Upper lobe of left lung (tissue), 6 donors: ENCODE measurements at regions not wholly inside any gene's neighbourhood (a gene's known extent, or its start where the extent isn't known, plus 50 kb on each side); places are given as distances from the start of the nearest gene placed in this dataset.

ENCODE experiments used
- ATAC-seq, 2 donors: fragments of 200-7000 bp; cut with Tn5 transposase; one replicate each; pipeline ENCODE4 v1.9.1; 2022; ENCODE audit warnings: mild to moderate bottlenecking in 2 of 2, moderate library complexity in 2 of 2; ENCODE audit not compliant: low FRiP score in 2 of 2
- DNase-seq, 2 donors: peaks; one replicate each; pipeline ENCODE4 v3.0.0-alpha.2; 2019 to 2020
- H3K27ac ChIP-seq, 4 donors: fragments of 200-600 bp; sonication (generic); one replicate each; pipeline ENCODE4 v1.5.1; 2016 to 2019
- H3K27me3 ChIP-seq, 4 donors: fragments of 200-600 bp; sonication (generic); one replicate each; pipeline ENCODE4 v1.5.1; 2017 to 2019
- H3K36me3 ChIP-seq, 4 donors: fragments of 200-600 bp; sonication (generic); one replicate each; pipeline ENCODE4 v1.5.1; 2016 to 2019
- H3K4me1 ChIP-seq, 4 donors: fragments of 200-600 bp; sonication (generic); one replicate each; pipeline ENCODE4 v1.5.1; 2018 to 2019
- H3K4me3 ChIP-seq, 4 donors: fragments of 200-600 bp; sonication (generic); one replicate each; pipeline ENCODE4 v1.5.1; 2017 to 2019; ENCODE audit warnings: mild to moderate bottlenecking in 2 of 4, moderate library complexity in 1 of 4
- H3K9me3 ChIP-seq, 4 donors: fragments of 200-600 bp; sonication (generic); one replicate each; pipeline ENCODE4 v1.5.1; 2018 to 2019
- EP300 ChIP-seq, 4 donors: sonication (generic); formaldehyde crosslinking; IDR thresholded peaks; one replicate each; pipeline ENCODE4 v1.5.1; 2017; ENCODE audit warnings: antibody characterized with exemption in 4 of 4, control low read depth in 2 of 4
- POLR2A ChIP-seq, 4 donors: fragments of 450-650 bp; IDR thresholded peaks; one replicate each; pipeline ENCODE4 v1.5.1; 2016 to 2017; ENCODE audit warnings: antibody characterized with exemption in 4 of 4, mild to moderate bottlenecking in 2 of 4
- POLR2AphosphoS5 ChIP-seq, 2 donors: sonication (generic); formaldehyde crosslinking; IDR thresholded peaks; one replicate each; pipeline ENCODE4 v1.5.1; 2017; ENCODE audit warnings: antibody characterized with exemption in 2 of 2
- WGBS, 2 donors: methylation state at CpG; one replicate each; pipeline ENCODE4 v1.1.5; 2017 to 2018; 5-methylcytosine and 5-hydroxymethylcytosine counted together
- TF ChIP-seq, protein P1 (sequence below), 6 experiments: fragments of 450-650 bp in 4 of 6; fragments of 200-600 bp in 2 of 6; sonication (generic) in 2 of 6; IDR thresholded peaks; one replicate each; pipeline ENCODE4 v1.5.1; 2016 to 2019; ENCODE audit warnings: antibody characterized with exemption in 6 of 6
- donor health status: DM: no; HTN: no; CAD: no; lungs with moderate emphysema.
- donor health status: DM: no; HTN: yes; CAD: no; lungs with severe emphysema.

DNA sequence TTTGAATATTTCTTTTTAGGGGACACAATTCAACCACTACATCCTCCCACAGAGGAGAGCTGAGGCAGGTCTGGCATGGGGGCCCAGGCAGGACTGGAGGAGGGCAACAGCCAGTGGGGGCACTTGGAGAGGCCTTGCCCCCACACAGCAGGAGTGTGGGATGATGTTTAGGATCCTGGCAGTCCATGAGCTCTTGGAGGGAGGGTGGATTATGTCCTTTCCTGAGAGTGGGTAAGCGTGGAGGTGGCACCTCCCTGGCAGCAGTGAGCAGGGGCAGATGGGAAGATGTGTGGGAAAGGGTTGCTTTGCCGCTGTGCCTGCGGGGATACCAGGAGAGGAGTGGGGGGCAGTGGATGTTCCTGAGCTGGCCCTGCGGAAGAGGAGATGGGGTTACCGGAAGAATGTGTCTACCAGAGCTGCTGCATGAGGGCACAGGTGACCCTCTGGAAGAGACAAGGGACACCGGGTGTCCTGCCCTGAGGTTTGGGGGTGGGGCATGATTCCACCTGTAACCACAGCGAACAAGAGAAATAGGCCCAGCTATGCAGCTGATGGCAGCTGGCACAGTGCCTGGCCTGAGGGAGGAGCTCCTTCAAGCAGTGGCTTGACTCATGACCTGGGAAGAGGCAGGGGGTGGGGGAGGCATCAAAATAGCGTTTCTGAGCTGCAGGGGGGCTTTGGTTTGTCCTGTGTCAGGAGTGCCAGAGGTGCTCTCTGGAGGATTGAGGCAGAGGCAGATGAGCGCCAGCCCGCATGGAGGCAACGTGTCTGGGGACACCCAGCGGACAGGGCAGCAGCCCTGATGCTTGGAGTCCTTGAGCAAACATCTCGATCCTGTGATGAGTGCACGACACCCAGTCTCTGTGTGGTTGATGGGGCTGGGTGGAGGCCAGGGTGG is 123.9 kb upstream of the TMPRSS2 start:
- ATAC-seq (peak in 1 of 2 donors; percentile 30), DNase-seq (peak in 1 of 2 donors; percentile 76)
- WGBS, 2 donors = 64 to 75% methylated on average over 8 to 14 of the region's 14 CpGs
- no peaks in the 10 kb centered on the region for H3K36me3 ChIP-seq
- H3K4me3 ChIP-seq = no peak overlapping the region
- peaks cover 0 to 8% (median 2%) of the 10 kb centered on the region in 4 donors for H3K4me1 ChIP-seq
- H3K9me3 ChIP-seq = no peaks in the 10 kb centered on the region
- H3K27me3 ChIP-seq = no peaks in the 10 kb centered on the region
- no peak overlapping the region for H3K27ac ChIP-seq
- TF ChIP-seq, protein P1, sequence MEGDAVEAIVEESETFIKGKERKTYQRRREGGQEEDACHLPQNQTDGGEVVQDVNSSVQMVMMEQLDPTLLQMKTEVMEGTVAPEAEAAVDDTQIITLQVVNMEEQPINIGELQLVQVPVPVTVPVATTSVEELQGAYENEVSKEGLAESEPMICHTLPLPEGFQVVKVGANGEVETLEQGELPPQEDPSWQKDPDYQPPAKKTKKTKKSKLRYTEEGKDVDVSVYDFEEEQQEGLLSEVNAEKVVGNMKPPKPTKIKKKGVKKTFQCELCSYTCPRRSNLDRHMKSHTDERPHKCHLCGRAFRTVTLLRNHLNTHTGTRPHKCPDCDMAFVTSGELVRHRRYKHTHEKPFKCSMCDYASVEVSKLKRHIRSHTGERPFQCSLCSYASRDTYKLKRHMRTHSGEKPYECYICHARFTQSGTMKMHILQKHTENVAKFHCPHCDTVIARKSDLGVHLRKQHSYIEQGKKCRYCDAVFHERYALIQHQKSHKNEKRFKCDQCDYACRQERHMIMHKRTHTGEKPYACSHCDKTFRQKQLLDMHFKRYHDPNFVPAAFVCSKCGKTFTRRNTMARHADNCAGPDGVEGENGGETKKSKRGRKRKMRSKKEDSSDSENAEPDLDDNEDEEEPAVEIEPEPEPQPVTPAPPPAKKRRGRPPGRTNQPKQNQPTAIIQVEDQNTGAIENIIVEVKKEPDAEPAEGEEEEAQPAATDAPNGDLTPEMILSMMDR (IDR thresholded peaks at IDR 0.05) = no peak
- TF ChIP-seq POLR2A (IDR thresholded peaks at IDR 0.05) (no peak), EP300 (IDR thresholded peaks at IDR 0.05) (no peak), POLR2AphosphoS5 (IDR thresholded peaks at IDR 0.05) (no peak)

- ATAC-seq (no peak), DNase-seq (peak in 1 of 2 donors; percentile 69)
- TF ChIP-seq POLR2A (IDR thresholded peaks at IDR 0.05) = no peak
- no peaks in the 10 kb centered on the region for H3K36me3 ChIP-seq
- H3K4me1 ChIP-seq = peaks cover 0 to 6% (median 2%) of the 10 kb centered on the region in 4 donors
- no peak overlapping the region for H3K4me3 ChIP-seq
- no peak overlapping the region for H3K27ac ChIP-seq
- WGBS, 2 donors = 83 to 91% methylated on average over 13 to 17 of the region's 17 CpGs
- no peaks in the 10 kb centered on the region for H3K27me3 ChIP-seq
- no peaks in the 10 kb centered on the region for H3K9me3 ChIP-seq
These were observed 123.0 kb upstream of the TMPRSS2 start for GRCh38 chr21:41630917-41631316.

DNA sequence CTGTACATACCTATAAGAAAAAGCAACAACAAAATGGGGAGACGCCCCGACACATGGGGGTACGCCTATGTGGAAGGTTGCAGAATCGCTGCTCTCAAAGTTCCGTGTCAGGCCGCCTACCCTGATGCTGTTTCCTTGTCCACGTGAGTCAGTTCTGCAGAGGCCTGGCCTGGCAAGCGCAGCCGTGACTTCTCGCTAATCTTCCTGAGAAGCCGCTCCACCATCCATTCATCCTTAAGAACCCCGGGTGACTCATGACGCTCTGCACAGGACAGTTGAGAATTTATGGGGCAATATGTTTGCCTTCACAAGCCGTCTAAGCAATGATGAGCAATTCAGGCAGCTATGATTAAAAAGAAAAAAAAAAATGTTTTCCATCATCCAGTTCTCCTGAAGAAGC is 122.3 kb upstream of the TMPRSS2 start:
- TF ChIP-seq POLR2A (IDR thresholded peaks at IDR 0.05) (no peak), EP300 (IDR thresholded peaks at IDR 0.05) (no peak), POLR2AphosphoS5 (IDR thresholded peaks at IDR 0.05) (no peak)
- TF ChIP-seq, protein P1 (IDR thresholded peaks at IDR 0.05) = no peak
- no peak for DNase-seq
- H3K27ac ChIP-seq = no peak overlapping the region
- H3K4me1 ChIP-seq = peaks cover 0 to 6% (median 2%) of the 10 kb centered on the region in 4 donors
- no peak overlapping the region for H3K4me3 ChIP-seq
- H3K27me3 ChIP-seq = no peaks in the 10 kb centered on the region
- no peaks in the 10 kb centered on the region for H3K36me3 ChIP-seq
- 87 to 93% methylated on average over 14 of the region's 14 CpGs for WGBS, 2 donors
- peak in 1 of 2 donors; percentile 89 for ATAC-seq
- H3K9me3 ChIP-seq = no peaks in the 10 kb centered on the region

- 71 to 73% methylated on average over 4 of the region's 4 CpGs for WGBS, 2 donors
- ATAC-seq = no peak
- TF ChIP-seq POLR2AphosphoS5 (IDR thresholded peaks at IDR 0.05) (no peak), POLR2A (IDR thresholded peaks at IDR 0.05) (no peak), EP300 (IDR thresholded peaks at IDR 0.05) (no peak)
- TF ChIP-seq, protein P1 (IDR thresholded peaks at IDR 0.05) = no peak
These were observed 120.3 kb upstream of the TMPRSS2 start for GRCh38 chr21:41628256-41628655.

DNA sequence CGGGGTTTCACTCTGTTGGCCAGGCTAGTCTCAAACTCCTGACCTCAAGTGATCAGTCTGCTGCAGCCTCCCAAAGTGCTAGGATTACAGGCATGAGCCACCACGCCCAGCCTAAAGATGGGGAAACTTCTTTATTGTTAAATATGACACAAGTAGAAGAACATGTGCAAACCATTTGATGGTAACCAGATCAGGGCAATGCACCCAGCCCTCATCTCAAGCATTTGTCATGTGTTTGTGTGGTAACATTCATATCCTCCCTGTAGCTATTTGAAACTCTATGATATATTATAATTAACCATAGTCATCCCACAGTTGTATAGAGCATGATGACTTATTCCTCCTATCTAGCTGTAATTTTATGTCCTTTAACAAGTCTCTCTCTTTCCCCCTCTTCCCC is 119.5 kb upstream of the TMPRSS2 start:
- peaks cover 0 to 4% (median 0%) of the 10 kb centered on the region in 4 donors for H3K4me1 ChIP-seq
- WGBS, 2 donors = 86 to 93% methylated on average over 2 of the region's 2 CpGs
- no peaks in the 10 kb centered on the region for H3K9me3 ChIP-seq
- H3K4me3 ChIP-seq = no peak overlapping the region
- ATAC-seq (no peak), DNase-seq (no peak)
- H3K36me3 ChIP-seq = no peaks in the 10 kb centered on the region
- no peaks in the 10 kb centered on the region for H3K27me3 ChIP-seq
- TF ChIP-seq, protein P1 (IDR thresholded peaks at IDR 0.05) = no peak
- TF ChIP-seq EP300 (IDR thresholded peaks at IDR 0.05) (no peak), POLR2A (IDR thresholded peaks at IDR 0.05) (no peak), POLR2AphosphoS5 (IDR thresholded peaks at IDR 0.05) (no peak)
- no peak overlapping the region for H3K27ac ChIP-seq

More at GRCh38 chr21:41628256-41628655, 120.3 kb upstream of the TMPRSS2 start:
- H3K27me3 ChIP-seq = no peaks in the 10 kb centered on the region
- H3K27ac ChIP-seq = no peak overlapping the region
- no peak for DNase-seq
- peaks cover 0 to 4% (median 2%) of the 10 kb centered on the region in 4 donors for H3K4me1 ChIP-seq
- no peaks in the 10 kb centered on the region for H3K9me3 ChIP-seq
- H3K4me3 ChIP-seq = no peak overlapping the region
- H3K36me3 ChIP-seq = no peaks in the 10 kb centered on the region
